HEK293 (cell line): ENCODE measurements at regions not wholly inside any gene's neighbourhood (a gene's known extent, or its start where the extent isn't known, plus 50 kb on each side); places are given as distances from the start of the nearest gene placed in this dataset.

Source experiments
- CTCF ChIA-PET: fragments of 350-600 bp; formaldehyde crosslinking; extraction: SDS; loops from one replicate; lab custom pipeline; 2021; ENCODE audit warnings: antibody characterized with exemption; lab: Yijun Ruan, JAX
- POLR2A ChIA-PET: fragments of 300-600 bp; formaldehyde crosslinking; extraction: SDS; loops from one replicate; lab custom pipeline; 2020; ENCODE audit warnings: antibody characterized with exemption, inconsistent platforms; lab: Yijun Ruan, JAX
- H3K27ac ChIP-seq: fragments of 200-500 bp; sonication (Bioruptor generic); 2 replicates; pipeline ENCODE4 v1.5.1; 2014; ENCODE audit warnings: low read depth, low read length, control low read depth, inconsistent platforms; ENCODE audit errors: extremely low read depth
- H3K36me3 ChIP-seq, 2 experiments: fragments of 200-500 bp in 1 of 2; sonication (Bioruptor generic) in 1 of 2; 1 replicate in 1 of 2; 2 replicates in 1 of 2; pipeline ENCODE4 v1.5.1; 2014 to 2017; ENCODE audit warnings: inconsistent platforms in 2 of 2, low read length in 2 of 2; ENCODE audit not compliant: control insufficient read depth in 2 of 2, insufficient read depth in 1 of 2
- H3K4me1 ChIP-seq: fragments of 200-500 bp; sonication (Bioruptor generic); 2 replicates; pipeline ENCODE4 v1.5.1; 2014; ENCODE audit warnings: mild to moderate bottlenecking, low read length, inconsistent platforms; ENCODE audit not compliant: control insufficient read depth, insufficient read depth
- H3K4me3 ChIP-seq: 2 replicates; pipeline ENCODE4 v1.5.1; 2011; ENCODE audit warnings: low read depth, mild to moderate bottlenecking, control low read depth, low read length, moderate library complexity
- H3K9me3 ChIP-seq: fragments of 200-500 bp; sonication (Bioruptor generic); 2 replicates; pipeline ENCODE4 v1.5.1; 2014; ENCODE audit warnings: low read depth, low read length, inconsistent platforms; ENCODE audit not compliant: control insufficient read depth, insufficient read depth
- BCL11A ChIP-seq: fragments of 450-650 bp; formaldehyde crosslinking; IDR thresholded peaks from 2 replicates; pipeline ENCODE4 v1.5.1; 2016; ENCODE audit warnings: low read depth, missing biosample characterization, missing genetic modification characterization
- BCL11B ChIP-seq: fragments of 450-650 bp; formaldehyde crosslinking; IDR thresholded peaks from 2 replicates; pipeline ENCODE4 v1.5.1; 2016; ENCODE audit warnings: low read depth, missing biosample characterization, missing genetic modification characterization
- GLIS1 ChIP-seq: fragments of 450-650 bp; formaldehyde crosslinking; IDR thresholded peaks from 2 replicates; pipeline ENCODE4 v1.5.1; 2016; ENCODE audit warnings: missing biosample characterization, missing genetic modification characterization
- KLF16 ChIP-seq: fragments of 450-650 bp; formaldehyde crosslinking; IDR thresholded peaks from 2 replicates; pipeline ENCODE4 v1.5.1; 2017; ENCODE audit warnings: missing biosample characterization, missing genetic modification characterization
- TSHZ1 ChIP-seq: fragments of 450-650 bp; formaldehyde crosslinking; IDR thresholded peaks from 2 replicates; pipeline ENCODE4 v1.5.1; 2016; ENCODE audit warnings: missing biosample characterization, missing genetic modification characterization, borderline replicate concordance
- WT1 ChIP-seq: fragments of 450-650 bp; formaldehyde crosslinking; IDR thresholded peaks from 2 replicates; pipeline ENCODE4 v1.5.1; 2016; ENCODE audit warnings: missing biosample characterization, missing genetic modification characterization
- ZBTB10 ChIP-seq: fragments of 450-650 bp; formaldehyde crosslinking; IDR thresholded peaks from 2 replicates; pipeline ENCODE4 v1.5.1; 2016; ENCODE audit warnings: missing biosample characterization, missing genetic modification characterization
- ZBTB44 ChIP-seq: fragments of 450-650 bp; IDR thresholded peaks from 2 replicates; pipeline ENCODE4 v1.5.1; 2018; ENCODE audit warnings: missing biosample characterization, mild to moderate bottlenecking, missing genetic modification characterization
- ZNF112 ChIP-seq: fragments of 450-650 bp; formaldehyde crosslinking; IDR thresholded peaks from 2 replicates; pipeline ENCODE4 v1.5.0; 2017; ENCODE audit warnings: missing biosample characterization, missing genetic modification characterization
- ZNF121 ChIP-seq: fragments of 450-650 bp; formaldehyde crosslinking; IDR thresholded peaks from 2 replicates; pipeline ENCODE4 v1.5.1; 2016; ENCODE audit warnings: missing biosample characterization, missing genetic modification characterization
- ZNF19 ChIP-seq: fragments of 450-650 bp; formaldehyde crosslinking; IDR thresholded peaks from 2 replicates; pipeline ENCODE4; 2016; ENCODE audit warnings: missing biosample characterization, missing genetic modification characterization, low read depth
- ZNF211 ChIP-seq: fragments of 450-650 bp; formaldehyde crosslinking; IDR thresholded peaks from 2 replicates; pipeline ENCODE4 v1.5.1; 2016; ENCODE audit warnings: low read depth, missing biosample characterization, missing genetic modification characterization
- ZNF214 ChIP-seq: fragments of 450-650 bp; formaldehyde crosslinking; IDR thresholded peaks from 2 replicates; pipeline ENCODE4 v1.5.1; 2017; ENCODE audit warnings: missing biosample characterization, mild to moderate bottlenecking, missing genetic modification characterization, borderline replicate concordance
- ZNF23 ChIP-seq: fragments of 450-650 bp; formaldehyde crosslinking; IDR thresholded peaks from 2 replicates; pipeline ENCODE4 v1.5.1; 2016; ENCODE audit warnings: missing biosample characterization, missing genetic modification characterization, borderline replicate concordance
- ZNF26 ChIP-seq: fragments of 450-650 bp; formaldehyde crosslinking; IDR thresholded peaks from 2 replicates; pipeline ENCODE4 v1.5.1; 2016; ENCODE audit warnings: missing biosample characterization, missing genetic modification characterization
- ZNF335 ChIP-seq: fragments of 450-650 bp; formaldehyde crosslinking; conservative IDR thresholded peaks from 2 replicates; pipeline ENCODE4 v1.5.1; 2016; ENCODE audit warnings: missing biosample characterization, missing genetic modification characterization
- ZNF488 ChIP-seq: fragments of 450-650 bp; formaldehyde crosslinking; IDR thresholded peaks from 2 replicates; pipeline ENCODE4 v1.5.1; 2016; ENCODE audit warnings: missing biosample characterization, missing genetic modification characterization
- ZNF514 ChIP-seq: fragments of 450-650 bp; formaldehyde crosslinking; IDR thresholded peaks from 2 replicates; pipeline ENCODE4 v1.5.1; 2016; ENCODE audit warnings: missing biosample characterization, missing genetic modification characterization
- ZNF555 ChIP-seq: fragments of 450-650 bp; formaldehyde crosslinking; conservative IDR thresholded peaks from 2 replicates; pipeline ENCODE4 v1.5.1; 2017; ENCODE audit warnings: missing biosample characterization, mild to moderate bottlenecking, missing genetic modification characterization, inconsistent platforms
- ZNF561 ChIP-seq: fragments of 450-650 bp; IDR thresholded peaks from 2 replicates; pipeline ENCODE4 v1.5.1; 2018; ENCODE audit warnings: missing biosample characterization, missing genetic modification characterization, borderline replicate concordance
- ZNF621 ChIP-seq: fragments of 450-650 bp; formaldehyde crosslinking; IDR thresholded peaks from 2 replicates; pipeline ENCODE4 v1.5.1; 2017; ENCODE audit warnings: missing biosample characterization, missing genetic modification characterization
- ZNF654 ChIP-seq: fragments of 450-650 bp; formaldehyde crosslinking; IDR thresholded peaks from 2 replicates; pipeline ENCODE4 v1.5.1; 2016; ENCODE audit warnings: low read depth, missing biosample characterization, missing genetic modification characterization
- ZNF660 ChIP-seq: fragments of 450-650 bp; IDR thresholded peaks from 2 replicates; pipeline ENCODE4 v1.5.1; 2018; ENCODE audit warnings: missing biosample characterization, mild to moderate bottlenecking, missing genetic modification characterization
- ZNF670 ChIP-seq: fragments of 450-650 bp; formaldehyde crosslinking; IDR thresholded peaks from 2 replicates; pipeline ENCODE4 v1.5.1; 2016; ENCODE audit warnings: missing biosample characterization, missing genetic modification characterization, low read depth
- ZNF677 ChIP-seq: fragments of 450-650 bp; IDR thresholded peaks from 2 replicates; pipeline ENCODE4 v1.5.0; 2018; ENCODE audit warnings: missing biosample characterization, mild to moderate bottlenecking, missing genetic modification characterization, moderate library complexity

GRCh38 chr13:26993780-26994179, 177.8 kb downstream of the USP12 start:
- H3K4me3 ChIP-seq: no peak overlapping the region
- TF ChIP-seq ZNF621 (no peak), ZNF26 (no peak), WT1 (tag by site-specific recombination) (no peak), GLIS1 (tag by site-specific recombination) (no peak), ZBTB10 (tag by site-specific recombination) (no peak), BCL11B (tag by site-specific recombination) (no peak), ZNF654 (tag by site-specific recombination) (no peak), ZNF335 (no peak), KLF16 (no peak), ZNF677 (tag by site-specific recombination) (no peak), ZNF112 (tag by site-specific recombination) (no peak), ZNF660 (tag by site-specific recombination) (no peak), BCL11A (no peak), ZNF214 (tag by site-specific recombination) (no peak), TSHZ1 (no peak), ZNF514 (tag by site-specific recombination) (no peak)
- H3K36me3 ChIP-seq: no peaks in the 10 kb centered on the region
- H3K4me1 ChIP-seq: no peaks in the 10 kb centered on the region
- no peak overlapping the region for H3K27ac ChIP-seq
- no peaks in the 10 kb centered on the region for H3K9me3 ChIP-seq
- ChIA-PET POLR2A (interaction anchor here (0.7 kb wide), 1 partner anchor 12 kb away, joined by 3 read pairs; no protein-coding TSS in a partner anchor), CTCF (interaction anchor here (0.7 kb wide), 1 partner anchor 366 kb away, joined by 3 read pairs; no protein-coding TSS in a partner anchor)

GRCh38 chr13:26992951-26993719, 178.5 kb downstream of the USP12 start:
- Histone ChIP-seq H3K27ac (no peak overlapping the region), H3K36me3 (no peaks in the 10 kb centered on the region), H3K4me1 (no peaks in the 10 kb centered on the region), H3K9me3 (no peaks in the 10 kb centered on the region), H3K4me3 (no peak overlapping the region)
- ChIA-PET POLR2A (no interaction called here), CTCF (interaction anchor here (0.7 kb wide), 1 partner anchor 366 kb away, joined by 3 read pairs; no protein-coding TSS in a partner anchor)
- TF ChIP-seq ZNF561 (tag by site-specific recombination) (no peak), ZBTB44 (no peak), ZNF211 (tag by site-specific recombination) (no peak), ZNF335 (no peak), ZNF670 (tag by site-specific recombination) (no peak), ZNF23 (tag by site-specific recombination) (no peak), ZNF488 (no peak), ZNF19 (tag by site-specific recombination) (no peak), ZNF555 (tag by site-specific recombination) (no peak), BCL11A (no peak), ZNF121 (no peak)
